OCI-LY1 (cell line): ENCODE measurements at regions not wholly inside any gene's neighbourhood (a gene's known extent, or its start where the extent isn't known, plus 50 kb on each side); places are given as distances from the start of the nearest gene placed in this dataset.

ENCODE experiments used
- H2AFZ ChIP-seq: fragments of 200-600 bp; sonication (generic), shearing (Covaris generic); 2 replicates; pipeline ENCODE4 v1.6.0; 2014; ENCODE audit warnings: antibody characterized with exemption, mild to moderate bottlenecking, low read length
- H3F3A ChIP-seq: fragments of 200-600 bp; sonication (generic), shearing (Covaris generic); 2 replicates; pipeline ENCODE4 v1.6.0; 2014; ENCODE audit warnings: mild to moderate bottlenecking, antibody characterized with exemption, low read length, moderate library complexity; ENCODE audit not compliant: insufficient read depth
- H3K27ac ChIP-seq: fragments of 200-600 bp; sonication (generic); 2 replicates; pipeline ENCODE4 v1.5.1; 2014; ENCODE audit warnings: low read length, mixed run types, mild to moderate bottlenecking, low read depth; ENCODE audit not compliant: poor library complexity, severe bottlenecking
- H3K27me3 ChIP-seq: fragments of 200-600 bp; sonication (generic); 2 replicates; pipeline ENCODE4 v1.6.0; 2014; ENCODE audit warnings: antibody characterized with exemption, mild to moderate bottlenecking, low read length, moderate library complexity; ENCODE audit not compliant: insufficient read depth
- H3K36me3 ChIP-seq: fragments of 200-600 bp; sonication (generic); 2 replicates; pipeline ENCODE4 v1.6.1; 2014; ENCODE audit warnings: mild to moderate bottlenecking, antibody characterized with exemption, low read length, moderate library complexity, mixed read lengths; ENCODE audit not compliant: insufficient read depth
- H3K4me1 ChIP-seq: fragments of 200-600 bp; sonication (generic); 2 replicates; pipeline ENCODE4 v1.5.1; 2014; ENCODE audit warnings: mild to moderate bottlenecking, low read length, moderate library complexity; ENCODE audit not compliant: insufficient read depth, severe bottlenecking
- H3K4me2 ChIP-seq: fragments of 200-600 bp; sonication (generic), shearing (Covaris generic); 2 replicates; pipeline ENCODE4 v1.6.1; 2014; ENCODE audit warnings: low read length
- H3K4me3 ChIP-seq: fragments of 200-600 bp; sonication (generic); 2 replicates; pipeline ENCODE4 v1.5.1; 2014; ENCODE audit warnings: low read length, low read depth, mild to moderate bottlenecking, mixed read lengths; ENCODE audit not compliant: poor library complexity, severe bottlenecking
- H3K79me2 ChIP-seq: fragments of 200-600 bp; shearing (Covaris generic); 2 replicates; pipeline ENCODE4 v1.6.1; 2016; ENCODE audit warnings: mixed run types, low read length, mixed read lengths; ENCODE audit not compliant: insufficient read depth
- H3K9ac ChIP-seq: fragments of 200-600 bp; sonication (generic), shearing (Covaris generic); 2 replicates; pipeline ENCODE4 v1.6.1; 2014; ENCODE audit warnings: mild to moderate bottlenecking, low read length, mixed read lengths
- H3K9me2 ChIP-seq: fragments of 200-600 bp; sonication (generic), shearing (Covaris generic); 2 replicates; pipeline ENCODE4 v1.6.1; 2014; ENCODE audit warnings: low read depth, mild to moderate bottlenecking, low read length, mixed read lengths
- H3K9me3 ChIP-seq: fragments of 200-600 bp; shearing (Covaris generic); 2 replicates; pipeline ENCODE4 v1.6.1; 2014; ENCODE audit warnings: low read length, mixed read lengths
- H4K20me1 ChIP-seq: fragments of 200-600 bp; sonication (generic), shearing (Covaris generic); 2 replicates; pipeline ENCODE4 v1.6.0; 2016; ENCODE audit warnings: mild to moderate bottlenecking, low read length; ENCODE audit not compliant: insufficient read depth
- EZH2 ChIP-seq: fragments of 200-600 bp; sonication (generic), shearing (Covaris generic); IDR thresholded peaks from 2 replicates; pipeline ENCODE4 v1.8.0; 2017; ENCODE audit warnings: borderline replicate concordance, mixed run types, mild to moderate bottlenecking, antibody characterized with exemption, low read length, moderate library complexity, mixed read lengths
- TF ChIP-seq, protein P1 (sequence below): fragments of 200-600 bp; sonication (generic), shearing (Covaris generic); IDR thresholded peaks from 2 replicates; pipeline ENCODE4 v1.5.1; 2017; ENCODE audit warnings: mild to moderate bottlenecking, antibody characterized with exemption, low read length, moderate library complexity, mixed read lengths

DNA sequence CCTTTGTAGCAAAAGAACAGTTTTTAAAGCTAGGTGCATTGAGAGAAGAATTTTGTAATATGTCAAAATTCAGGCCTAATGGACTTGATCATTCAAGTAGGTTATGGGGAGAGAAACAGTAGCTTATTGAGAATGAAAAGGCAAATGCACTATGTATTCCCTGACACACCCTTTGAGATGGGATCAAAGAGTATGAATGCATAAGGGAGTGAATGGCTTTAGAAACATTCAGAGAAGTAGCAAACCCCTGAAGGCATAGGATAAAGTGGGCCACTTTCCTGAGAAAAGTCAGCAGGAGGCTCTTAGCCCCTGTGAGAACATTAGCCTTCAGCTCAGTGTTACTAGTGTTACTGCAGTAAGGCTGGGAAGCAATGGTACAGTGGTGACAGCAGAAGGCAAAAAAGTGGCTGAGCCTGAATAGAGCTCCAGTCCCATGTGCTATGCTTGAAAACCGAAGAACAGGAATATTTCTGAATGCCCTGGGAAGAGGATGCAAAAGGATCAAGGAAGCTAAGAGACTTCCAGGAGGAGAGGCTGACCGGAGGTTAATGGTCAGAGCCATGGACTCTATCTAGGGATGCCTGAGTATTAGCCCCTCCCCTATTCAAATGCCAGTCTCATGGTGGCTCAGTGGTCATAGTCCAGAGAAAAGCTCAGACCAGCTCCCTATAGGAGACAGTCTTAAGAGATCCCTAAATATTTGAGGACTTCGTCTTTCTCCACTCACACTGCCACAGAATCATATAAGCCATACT, 218.2 kb upstream of the SGO1 start:
- H3K9me3 ChIP-seq = no peaks in the 10 kb centered on the region
- no peak overlapping the region for H2AFZ ChIP-seq
- no peaks in the 10 kb centered on the region for H3K9me2 ChIP-seq
- H3K4me3 ChIP-seq = no peak overlapping the region
- H3K9ac ChIP-seq = no peak overlapping the region
- no peaks in the 10 kb centered on the region for H3K36me3 ChIP-seq
- no peaks in the 10 kb centered on the region for H3F3A ChIP-seq
- no peaks in the 10 kb centered on the region for H3K79me2 ChIP-seq
- H3K4me2 ChIP-seq = no peak overlapping the region
- H3K27ac ChIP-seq = no peak overlapping the region
- H3K4me1 ChIP-seq = no peaks in the 10 kb centered on the region
- no peaks in the 10 kb centered on the region for H4K20me1 ChIP-seq
- no peaks in the 10 kb centered on the region for H3K27me3 ChIP-seq
- TF ChIP-seq EZH2 = no peak
- TF ChIP-seq, protein P1, sequence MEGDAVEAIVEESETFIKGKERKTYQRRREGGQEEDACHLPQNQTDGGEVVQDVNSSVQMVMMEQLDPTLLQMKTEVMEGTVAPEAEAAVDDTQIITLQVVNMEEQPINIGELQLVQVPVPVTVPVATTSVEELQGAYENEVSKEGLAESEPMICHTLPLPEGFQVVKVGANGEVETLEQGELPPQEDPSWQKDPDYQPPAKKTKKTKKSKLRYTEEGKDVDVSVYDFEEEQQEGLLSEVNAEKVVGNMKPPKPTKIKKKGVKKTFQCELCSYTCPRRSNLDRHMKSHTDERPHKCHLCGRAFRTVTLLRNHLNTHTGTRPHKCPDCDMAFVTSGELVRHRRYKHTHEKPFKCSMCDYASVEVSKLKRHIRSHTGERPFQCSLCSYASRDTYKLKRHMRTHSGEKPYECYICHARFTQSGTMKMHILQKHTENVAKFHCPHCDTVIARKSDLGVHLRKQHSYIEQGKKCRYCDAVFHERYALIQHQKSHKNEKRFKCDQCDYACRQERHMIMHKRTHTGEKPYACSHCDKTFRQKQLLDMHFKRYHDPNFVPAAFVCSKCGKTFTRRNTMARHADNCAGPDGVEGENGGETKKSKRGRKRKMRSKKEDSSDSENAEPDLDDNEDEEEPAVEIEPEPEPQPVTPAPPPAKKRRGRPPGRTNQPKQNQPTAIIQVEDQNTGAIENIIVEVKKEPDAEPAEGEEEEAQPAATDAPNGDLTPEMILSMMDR = no peak

DNA sequence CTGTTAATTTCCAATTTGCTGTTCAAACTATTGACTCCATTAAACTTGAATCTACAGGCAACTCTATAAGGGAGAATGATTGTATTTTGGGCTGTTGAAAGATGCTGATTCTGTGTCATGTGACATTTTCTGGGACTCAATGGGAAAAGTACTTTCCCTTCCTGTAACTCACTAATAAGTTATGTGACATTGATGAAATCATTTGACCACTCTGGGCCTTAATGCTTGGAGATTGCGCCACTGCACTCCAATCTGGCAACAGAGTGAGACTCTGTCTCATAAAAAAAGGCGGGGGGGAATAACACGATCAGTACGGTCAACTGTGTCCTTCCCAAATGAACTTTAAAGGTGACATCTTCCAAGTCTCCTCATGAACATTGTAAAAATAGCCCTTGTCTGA, 215.2 kb upstream of the SGO1 start:
- Histone ChIP-seq H3F3A (no peaks in the 10 kb centered on the region), H3K4me3 (no peak overlapping the region), H3K36me3 (no peaks in the 10 kb centered on the region), H2AFZ (no peak overlapping the region), H3K9ac (no peak overlapping the region), H3K79me2 (no peaks in the 10 kb centered on the region), H3K27me3 (no peaks in the 10 kb centered on the region), H3K9me2 (no peaks in the 10 kb centered on the region), H3K9me3 (no peaks in the 10 kb centered on the region), H3K4me2 (no peak overlapping the region), H3K27ac (no peak overlapping the region), H3K4me1 (no peaks in the 10 kb centered on the region), H4K20me1 (no peaks in the 10 kb centered on the region)
- TF ChIP-seq EZH2 = no peak
- TF ChIP-seq, protein P1 = no peak

DNA sequence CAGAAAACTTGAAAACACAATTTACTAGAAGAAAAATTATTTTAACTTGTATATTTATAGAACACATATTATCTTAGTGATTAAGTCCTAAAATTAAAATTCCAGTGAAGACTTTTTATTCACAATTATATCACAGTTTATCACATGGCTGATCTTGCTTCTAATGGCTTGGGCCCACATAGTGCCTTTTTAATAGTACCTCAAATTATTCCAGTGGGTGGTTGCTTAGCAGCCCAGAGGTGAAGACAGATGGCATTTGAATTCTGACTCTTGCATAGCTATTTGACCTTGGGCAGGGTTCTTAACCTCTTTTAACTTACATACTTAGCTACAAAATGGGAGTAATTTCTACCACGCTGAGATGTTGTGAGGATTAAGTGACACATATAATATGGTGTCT, 214.7 kb upstream of the SGO1 start:
- Histone ChIP-seq H4K20me1 (no peaks in the 10 kb centered on the region), H3K36me3 (no peaks in the 10 kb centered on the region), H3F3A (no peaks in the 10 kb centered on the region), H3K9ac (no peak overlapping the region), H3K79me2 (no peaks in the 10 kb centered on the region), H3K9me2 (no peaks in the 10 kb centered on the region), H3K27me3 (no peaks in the 10 kb centered on the region), H3K9me3 (no peaks in the 10 kb centered on the region), H3K27ac (no peak overlapping the region), H3K4me2 (no peak overlapping the region), H3K4me3 (no peak overlapping the region), H2AFZ (no peak overlapping the region), H3K4me1 (no peaks in the 10 kb centered on the region)
- no peak for TF ChIP-seq EZH2
- TF ChIP-seq, protein P1 = no peak
